Stomach (tissue), 4 donors: ENCODE measurements at regions not wholly inside any gene's neighbourhood (a gene's known extent, or its start where the extent isn't known, plus 50 kb on each side); places are given as distances from the start of the nearest gene placed in this dataset.
A peak's percentile ranks its signal among the peaks of the same experiment; 100 is the strongest.

Experiments used
- CTCF ChIP-seq, 7 experiments: fragments of 450-650 bp in 4 of 7; fragments of 200-600 bp in 3 of 7; sonication (generic) in 3 of 7; IDR thresholded peaks; one replicate each; pipeline ENCODE4 v1.5.1; 2016 to 2019; ENCODE audit warnings: antibody characterized with exemption in 7 of 7, control low read depth in 2 of 7, mild to moderate bottlenecking in 1 of 7
- EP300 ChIP-seq: sonication (generic); formaldehyde crosslinking; IDR thresholded peaks from one replicate; pipeline ENCODE4 v1.6.1; 2017; ENCODE audit warnings: antibody characterized with exemption
- POLR2A ChIP-seq, 4 donors: fragments of 450-650 bp; IDR thresholded peaks; one replicate each; pipeline ENCODE4 v1.6.1; 2016; ENCODE audit warnings: antibody characterized with exemption in 4 of 4, control low read depth in 2 of 4, mild to moderate bottlenecking in 1 of 4, moderate library complexity in 1 of 4
- POLR2AphosphoS5 ChIP-seq, 3 donors: sonication (generic); formaldehyde crosslinking; IDR thresholded peaks; one replicate each; pipeline ENCODE4 v1.6.1; 2016; ENCODE audit warnings: antibody characterized with exemption in 3 of 3

DNA sequence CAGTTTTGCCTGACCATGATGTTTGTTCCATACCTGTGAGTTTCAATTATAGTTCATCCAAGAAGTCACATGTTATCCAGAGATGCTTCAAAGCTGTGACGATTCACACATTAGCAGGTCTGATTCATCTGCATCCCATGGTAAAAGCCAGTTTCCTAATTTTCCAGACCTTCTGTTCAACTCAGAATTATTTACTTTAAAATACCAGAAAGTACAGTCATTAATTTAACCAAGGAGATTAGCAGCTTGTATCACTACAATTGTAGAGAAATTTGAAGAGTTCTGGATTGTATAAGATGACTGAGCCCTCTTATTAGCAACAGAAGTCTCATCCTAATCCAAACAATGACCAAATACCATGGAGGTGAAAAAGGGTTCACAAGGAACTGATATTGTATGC lies 76.1 kb upstream of the THBS1 start:
- TF ChIP-seq CTCF (IDR thresholded peaks at IDR 0.05): no peak
- TF ChIP-seq POLR2AphosphoS5 (IDR thresholded peaks at IDR 0.05): peak in 1 of 3 donors; percentile 52
- TF ChIP-seq POLR2A (IDR thresholded peaks at IDR 0.05): no peak
- no peak for TF ChIP-seq EP300
